HFF-Myc (cell line): ENCODE measurements at regions not wholly inside any gene's neighbourhood (a gene's known extent, or its start where the extent isn't known, plus 50 kb on each side); places are given as distances from the start of the nearest gene placed in this dataset.
A peak's percentile ranks its signal among the peaks of the same experiment; 100 is the strongest.

ENCODE experiments used
- DNase-seq: peaks from one replicate; pipeline ENCODE4 v3.0.0-alpha.2; 2011; ENCODE audit warnings: low read depth; ENCODE audit errors: extremely low read depth
- H3K4me3 ChIP-seq: replicated peaks from 2 replicates; pipeline ENCODE4 v1.5.1; 2011; ENCODE audit warnings: low read depth, mild to moderate bottlenecking, control low read depth, low read length
- TF ChIP-seq, protein P1 (sequence below): IDR thresholded peaks from 2 replicates; pipeline ENCODE4 v1.5.1; 2012; ENCODE audit warnings: mild to moderate bottlenecking, low read depth, low read length, control low read depth; ENCODE audit errors: missing control alignments

DNA sequence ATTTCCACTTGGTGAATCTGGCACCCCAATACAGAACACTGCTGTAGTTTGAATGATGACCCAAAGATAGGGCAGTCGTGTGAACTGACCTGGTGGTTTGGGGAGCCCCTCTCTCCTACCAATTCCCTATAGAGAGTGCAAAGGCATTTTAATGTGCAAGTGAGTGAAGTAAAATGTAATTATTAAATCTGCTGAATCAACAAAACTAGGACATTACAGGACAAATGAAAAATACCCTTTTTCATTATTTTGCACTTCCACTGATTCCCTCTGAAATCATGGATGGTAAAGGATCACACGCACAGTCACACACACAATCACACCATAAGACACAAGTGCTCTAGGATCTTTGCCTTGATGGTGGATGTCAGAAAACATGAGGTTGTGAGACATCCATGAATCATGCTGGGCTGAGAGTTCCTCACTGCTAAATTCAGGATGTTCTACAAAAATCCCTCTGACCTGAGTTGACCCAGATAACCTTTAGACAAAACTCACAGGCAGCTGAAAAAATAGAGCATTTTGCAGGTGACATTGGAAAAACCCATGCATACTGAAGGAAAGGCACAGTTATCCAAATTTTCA lies 197.4 kb downstream of the FBXO15 start:
- no peak for DNase-seq
- TF ChIP-seq, protein P1, sequence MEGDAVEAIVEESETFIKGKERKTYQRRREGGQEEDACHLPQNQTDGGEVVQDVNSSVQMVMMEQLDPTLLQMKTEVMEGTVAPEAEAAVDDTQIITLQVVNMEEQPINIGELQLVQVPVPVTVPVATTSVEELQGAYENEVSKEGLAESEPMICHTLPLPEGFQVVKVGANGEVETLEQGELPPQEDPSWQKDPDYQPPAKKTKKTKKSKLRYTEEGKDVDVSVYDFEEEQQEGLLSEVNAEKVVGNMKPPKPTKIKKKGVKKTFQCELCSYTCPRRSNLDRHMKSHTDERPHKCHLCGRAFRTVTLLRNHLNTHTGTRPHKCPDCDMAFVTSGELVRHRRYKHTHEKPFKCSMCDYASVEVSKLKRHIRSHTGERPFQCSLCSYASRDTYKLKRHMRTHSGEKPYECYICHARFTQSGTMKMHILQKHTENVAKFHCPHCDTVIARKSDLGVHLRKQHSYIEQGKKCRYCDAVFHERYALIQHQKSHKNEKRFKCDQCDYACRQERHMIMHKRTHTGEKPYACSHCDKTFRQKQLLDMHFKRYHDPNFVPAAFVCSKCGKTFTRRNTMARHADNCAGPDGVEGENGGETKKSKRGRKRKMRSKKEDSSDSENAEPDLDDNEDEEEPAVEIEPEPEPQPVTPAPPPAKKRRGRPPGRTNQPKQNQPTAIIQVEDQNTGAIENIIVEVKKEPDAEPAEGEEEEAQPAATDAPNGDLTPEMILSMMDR = no peak
- no peak overlapping the region for H3K4me3 ChIP-seq

GRCh38 chr18:73948497-73948896 lies 199.1 kb downstream of the FBXO15 start:
- peak; percentile 61 for DNase-seq
- TF ChIP-seq, protein P1 = no peak
- no peak overlapping the region for H3K4me3 ChIP-seq

DNA sequence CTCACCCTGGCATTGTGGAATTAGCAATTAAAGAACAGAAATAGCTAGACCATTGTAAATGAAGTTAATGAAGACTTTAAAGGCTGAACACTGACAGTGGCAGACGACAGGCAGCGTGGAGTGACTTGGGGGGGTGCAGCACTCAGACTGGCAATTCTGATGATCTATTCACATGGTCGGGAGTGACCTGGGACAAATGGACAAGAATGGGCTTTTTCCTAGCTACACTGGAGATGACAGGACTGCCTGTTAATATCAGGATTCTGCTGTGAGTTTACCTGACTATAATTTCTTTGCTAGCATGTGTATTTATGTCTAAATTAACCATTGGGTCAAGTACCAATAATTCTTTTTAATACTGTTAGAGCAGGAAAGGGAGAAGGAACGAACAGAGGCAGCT lies 199.6 kb downstream of the FBXO15 start:
- no peak overlapping the region for H3K4me3 ChIP-seq
- TF ChIP-seq, protein P1 = no peak
- DNase-seq = no peak

- DNase-seq = peak; percentile 91
- TF ChIP-seq, protein P1 = no peak
- H3K4me3 ChIP-seq = no peak overlapping the region
Measured at GRCh38 chr18:73947180-73947921, 200.3 kb downstream of the FBXO15 start.

DNA sequence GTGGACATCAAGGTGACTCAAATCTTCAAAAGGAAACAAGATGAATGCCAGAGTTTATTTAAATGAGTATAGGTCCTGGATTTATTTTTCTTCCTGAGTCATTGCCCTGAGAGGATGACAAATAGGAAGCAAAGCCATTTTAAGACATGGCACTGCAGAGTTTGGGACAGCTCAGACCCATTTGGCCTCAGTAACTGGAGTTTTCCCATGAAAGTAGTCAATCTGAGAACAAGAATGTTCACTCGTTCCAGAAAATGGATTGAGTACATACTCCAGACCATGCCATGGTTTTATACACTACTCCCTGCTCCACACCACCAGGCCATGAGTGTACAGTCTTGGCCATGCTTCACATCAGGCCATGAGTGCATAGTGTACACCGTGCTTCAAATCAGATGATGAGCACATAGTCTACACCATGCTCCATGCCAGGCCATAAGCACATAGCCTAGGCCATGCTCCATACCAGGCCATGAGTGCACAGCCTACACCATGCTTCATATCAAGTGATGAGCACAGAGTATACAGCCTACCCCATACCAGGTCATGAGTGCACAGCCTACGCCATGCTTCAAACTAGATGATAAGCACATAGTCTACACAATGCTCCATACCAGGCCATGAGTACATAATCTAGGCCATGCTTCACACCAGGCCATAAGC lies 202.4 kb downstream of the FBXO15 start:
- no peak for DNase-seq
- H3K4me3 ChIP-seq = no peak overlapping the region
- TF ChIP-seq, protein P1 = no peak

DNA sequence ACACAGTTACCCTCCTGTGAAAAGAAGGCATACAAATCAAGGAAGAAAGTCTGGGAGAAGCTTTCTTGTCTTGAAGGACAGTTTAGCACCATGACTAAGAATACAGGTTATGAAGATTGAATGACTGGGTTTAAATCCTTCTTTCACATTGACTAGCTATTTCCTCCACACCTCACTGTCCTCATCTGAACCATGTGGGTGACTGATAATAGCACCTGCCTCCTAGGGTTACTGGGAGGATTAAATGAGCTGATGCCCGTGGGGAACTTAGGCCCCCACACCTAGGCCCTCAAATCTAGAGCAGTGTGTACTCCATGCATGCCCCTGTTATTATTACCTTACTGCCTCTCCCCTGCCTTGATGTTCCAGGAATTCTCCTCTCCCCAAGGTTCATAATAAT lies 202.9 kb downstream of the FBXO15 start:
- H3K4me3 ChIP-seq = no peak overlapping the region
- TF ChIP-seq, protein P1 = no peak
- DNase-seq = no peak
